Inflammatory macrophage (primary cell): ENCODE measurements at regions not wholly inside any gene's neighbourhood (a gene's known extent, or its start where the extent isn't known, plus 50 kb on each side); places are given as distances from the start of the nearest gene placed in this dataset.
"Not testable (repeated sequence)": the region's sequence is repeated elsewhere in the genome, so short reads cannot be mapped to it uniquely, and the experiment has no call there.

ENCODE experiments used
- DNase-seq, 2 donors: peaks; one replicate each; pipeline ENCODE4 v3.0.0-alpha.2; 2020 to 2022

DNA sequence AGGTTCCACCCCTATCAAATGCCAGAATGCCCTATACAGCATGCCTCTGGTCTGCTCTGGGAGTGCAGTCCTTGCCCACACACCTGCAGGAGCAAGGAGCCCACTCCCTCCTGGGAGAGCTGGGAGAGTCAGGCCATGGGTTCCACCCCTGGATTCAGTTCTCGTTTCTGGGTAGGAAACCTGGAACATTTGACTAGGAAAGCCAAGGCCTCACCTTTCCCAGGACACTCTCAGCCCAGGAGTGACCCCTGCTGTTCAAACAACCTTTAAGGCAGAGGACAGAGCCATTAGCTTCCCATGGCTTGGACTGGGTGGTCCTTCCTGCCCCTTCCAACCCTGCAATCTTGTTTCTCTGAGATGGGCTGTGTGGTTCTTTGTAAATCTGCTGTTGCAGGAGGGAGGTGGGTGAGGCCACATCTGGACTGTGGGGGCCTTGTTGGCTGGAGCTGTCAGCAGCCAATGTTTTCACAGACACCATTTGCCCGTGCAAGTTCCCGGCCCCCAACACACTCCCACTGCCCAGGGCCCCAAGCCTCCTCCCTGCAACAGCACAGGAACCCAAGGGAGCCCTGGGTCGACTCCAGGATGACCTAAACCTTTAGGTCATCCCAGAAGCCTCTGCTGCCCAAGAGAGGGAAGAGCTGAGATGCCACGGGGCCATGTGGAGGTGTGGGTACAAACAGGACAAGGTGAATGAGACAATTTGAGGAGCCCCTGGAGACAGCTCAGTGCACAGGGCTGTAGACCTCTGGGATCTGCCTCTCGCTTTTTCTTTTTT is 104.4 kb downstream of the PJA1 start:
- peak; percentile 2 to 6 for DNase-seq

DNA sequence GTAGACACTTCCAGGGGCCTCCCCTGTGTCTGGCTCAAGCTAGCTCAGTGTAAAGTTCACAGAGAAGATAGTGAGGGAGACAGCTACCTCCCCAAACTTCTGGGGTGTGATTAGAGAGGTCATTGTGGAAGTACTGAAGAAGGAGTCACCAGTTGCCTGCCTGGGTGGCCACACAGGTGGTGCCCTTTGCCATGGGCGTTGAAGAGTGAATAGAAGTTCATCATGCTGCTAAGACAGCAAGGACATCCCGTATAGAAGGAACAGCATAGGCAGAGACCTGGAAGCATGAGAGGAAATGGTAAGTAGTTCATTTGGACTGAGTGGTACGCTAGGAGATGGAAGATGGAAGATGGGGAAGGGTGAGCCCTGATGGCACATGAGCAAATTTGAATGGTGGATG is 110.1 kb downstream of the PJA1 start:
- DNase-seq, result no peak

DNA sequence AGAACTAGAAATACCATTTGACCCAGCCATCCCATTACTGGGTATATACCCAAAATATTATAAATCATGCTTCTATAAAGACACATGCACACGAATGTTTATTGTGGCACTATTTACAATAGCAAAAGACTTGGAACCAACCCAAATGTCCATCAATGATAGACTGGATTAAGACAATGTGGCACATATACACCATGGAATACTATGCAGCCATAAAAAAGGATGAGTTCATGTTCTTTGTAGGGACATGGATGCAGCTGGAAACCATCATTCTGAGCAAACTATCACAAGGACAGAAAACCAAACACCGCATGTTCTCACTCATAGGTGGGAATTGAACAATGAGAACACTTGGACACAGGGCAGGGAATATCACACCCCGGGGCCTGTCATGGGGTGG is 110.8 kb downstream of the PJA1 start:
- DNase-seq, result not testable (repeated sequence)

DNA sequence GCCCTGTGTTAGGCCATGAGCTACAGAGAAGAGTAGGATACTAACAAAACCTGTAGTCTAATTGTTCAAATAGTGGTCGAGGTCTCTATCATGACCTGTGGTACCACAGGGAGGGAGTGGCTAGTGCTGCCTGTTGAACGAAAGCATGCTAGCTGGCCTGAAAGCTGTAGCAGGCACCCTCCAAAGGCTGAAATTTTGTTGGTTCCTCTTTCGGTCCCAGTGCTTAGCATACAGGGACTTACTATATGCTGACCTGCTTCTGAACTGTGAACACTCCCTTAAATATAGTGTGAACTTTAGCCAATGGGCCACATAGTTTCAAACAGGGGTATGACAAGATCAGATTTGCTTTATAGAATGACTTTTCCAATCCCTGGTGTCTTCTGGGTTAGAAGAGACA is 113.4 kb downstream of the PJA1 start:
- no peak for DNase-seq

DNA sequence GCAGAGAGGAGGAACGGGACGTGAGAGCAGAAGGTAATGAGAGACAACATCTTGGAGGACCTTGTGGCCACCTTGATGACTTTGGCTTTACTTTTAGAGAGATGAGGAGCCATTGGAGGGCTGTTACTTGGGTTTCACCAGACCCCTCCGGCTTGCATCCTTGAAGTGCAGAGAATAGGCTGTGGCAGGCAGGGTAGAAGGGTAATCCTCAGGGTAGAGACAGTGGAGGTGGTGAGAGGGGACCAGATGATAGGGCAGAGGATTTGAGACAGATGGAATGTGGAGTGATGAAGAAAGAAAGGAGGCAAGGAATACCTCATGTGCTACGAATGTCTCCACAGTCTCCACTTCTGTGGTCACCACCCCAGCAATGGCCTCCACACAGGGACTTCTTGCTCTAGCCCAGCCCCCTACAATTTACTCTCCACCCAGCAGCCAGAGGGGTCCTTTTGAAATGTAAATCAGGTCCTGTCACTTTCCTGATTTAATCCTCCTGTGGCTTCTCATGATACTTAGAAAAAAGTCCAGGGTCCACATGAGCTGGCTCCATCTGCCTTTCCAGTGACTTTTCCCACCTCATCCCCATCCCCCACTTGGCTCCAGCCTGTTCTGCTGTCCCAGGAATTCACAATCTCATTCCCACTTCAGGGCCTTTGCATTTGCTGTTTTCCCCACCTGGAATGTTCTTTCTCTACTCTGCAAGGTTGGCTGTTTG is 115.0 kb downstream of the PJA1 start:
- no peak for DNase-seq

DNA sequence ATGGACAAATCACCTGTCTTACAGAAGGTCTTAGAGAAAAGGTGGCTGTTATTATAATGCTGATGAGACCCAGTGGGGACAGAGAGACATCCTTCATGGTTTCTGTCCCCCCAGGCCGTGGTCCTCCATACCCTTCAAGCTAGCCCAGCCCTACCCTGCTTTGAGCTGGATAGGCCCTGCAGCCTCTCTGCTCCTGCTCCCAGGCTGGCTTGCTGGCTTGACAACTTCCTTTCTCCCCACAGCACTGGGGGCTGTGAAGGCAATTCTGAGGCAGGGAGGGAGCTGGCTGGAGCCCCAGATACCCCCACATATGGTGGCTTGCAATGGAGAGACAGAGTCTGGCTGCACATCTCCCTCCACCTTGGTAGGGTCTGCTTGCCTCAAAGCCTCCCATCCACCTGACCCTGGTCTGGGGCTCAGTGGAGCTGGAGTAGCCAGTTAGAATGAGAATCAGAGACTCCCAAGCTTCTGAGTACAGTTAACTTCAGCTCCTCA is 118.2 kb downstream of the PJA1 start:
- DNase-seq, result no peak

DNA sequence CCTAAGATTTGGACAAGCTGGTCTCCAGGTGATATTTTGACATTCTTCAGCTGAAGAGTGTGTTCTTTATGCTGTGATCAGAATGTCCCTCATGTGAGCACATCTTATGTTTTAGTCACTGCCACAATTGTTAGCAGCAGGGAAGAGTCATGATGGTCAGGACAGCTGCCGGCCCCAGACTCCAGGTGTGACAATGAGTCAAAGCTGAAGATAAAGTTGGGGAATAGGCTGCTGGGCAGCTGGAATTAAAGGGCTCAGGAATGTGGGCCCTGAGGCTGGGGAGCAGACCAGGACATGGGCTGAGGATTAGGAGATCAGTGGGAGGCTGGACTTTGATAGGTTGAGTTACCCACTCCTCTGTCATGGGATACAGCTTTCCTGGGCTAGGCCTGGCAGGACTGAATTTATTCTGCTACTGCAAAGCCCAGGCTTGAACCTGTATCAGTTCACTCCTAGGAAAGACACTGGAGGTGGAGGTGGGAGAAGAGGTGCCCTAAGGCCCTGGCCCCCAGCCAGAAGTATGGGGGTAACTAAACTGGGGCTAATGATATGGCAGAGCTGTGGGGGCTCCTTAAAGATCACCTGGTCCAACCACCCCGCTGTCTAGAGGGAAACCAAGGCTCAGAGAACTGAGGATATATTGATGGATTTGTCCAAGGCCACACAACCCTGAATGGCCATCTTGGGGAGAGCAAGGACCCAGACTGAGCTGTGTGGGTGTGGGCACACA is 119.5 kb downstream of the PJA1 start:
- no peak for DNase-seq

DNA sequence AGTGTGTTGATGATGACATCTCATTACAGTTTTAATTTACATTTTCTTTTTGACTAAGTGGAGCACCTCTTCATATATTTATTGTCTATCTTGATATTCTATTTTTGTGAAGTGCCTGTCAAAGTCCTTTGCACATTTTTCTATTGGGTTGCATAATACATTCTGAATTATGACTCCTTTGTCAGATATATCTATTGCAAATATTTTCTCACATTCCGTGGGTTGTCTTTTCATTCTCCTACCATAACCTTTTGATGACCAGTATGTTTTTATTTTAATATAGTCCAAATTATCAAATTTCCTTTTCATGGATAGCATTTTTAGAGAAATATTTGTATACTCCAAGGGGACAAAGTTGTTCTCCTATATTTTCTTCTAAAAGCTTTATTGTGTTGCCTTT is 126.4 kb downstream of the PJA1 start:
- no peak for DNase-seq

DNA sequence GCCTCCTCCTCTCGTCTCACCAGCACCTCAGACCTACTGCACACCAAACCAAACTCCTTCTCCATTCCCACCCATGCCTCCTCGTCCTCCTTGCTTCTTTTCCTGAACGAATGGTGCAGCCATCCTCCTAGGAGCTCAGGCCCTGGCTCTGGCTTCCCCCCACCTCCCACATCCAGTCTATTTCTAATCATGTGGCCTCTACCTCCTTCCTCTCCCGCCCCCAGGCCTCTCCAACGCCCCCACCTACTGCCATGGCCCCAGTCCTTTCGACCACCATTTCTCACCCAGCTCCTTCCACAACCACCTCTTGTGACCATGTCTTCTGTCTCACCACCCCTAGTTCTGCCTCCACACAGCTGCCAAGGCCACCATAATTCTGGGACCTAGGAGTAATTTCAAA is 127.1 kb downstream of the PJA1 start:
- no peak for DNase-seq

DNA sequence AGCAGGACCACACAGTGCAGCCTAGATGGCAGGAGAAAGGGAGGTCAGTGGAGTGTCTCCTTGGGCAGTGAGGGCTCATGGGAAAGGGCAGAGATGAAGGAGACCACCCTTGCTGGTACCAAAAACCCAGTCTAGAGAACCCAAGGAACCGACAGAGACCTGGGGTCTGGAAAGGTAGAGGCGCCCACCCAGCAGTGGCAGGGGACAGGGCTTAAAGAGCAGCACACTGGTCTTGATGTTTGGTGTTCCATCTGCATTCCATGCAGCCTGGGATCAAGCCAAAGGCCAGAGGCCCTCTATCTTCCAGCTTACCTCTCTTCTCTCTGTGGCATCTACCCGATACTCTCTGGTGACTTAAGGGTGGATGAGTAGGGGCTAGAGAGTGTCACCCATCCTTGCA is 127.5 kb downstream of the PJA1 start:
- DNase-seq, result no peak

DNA sequence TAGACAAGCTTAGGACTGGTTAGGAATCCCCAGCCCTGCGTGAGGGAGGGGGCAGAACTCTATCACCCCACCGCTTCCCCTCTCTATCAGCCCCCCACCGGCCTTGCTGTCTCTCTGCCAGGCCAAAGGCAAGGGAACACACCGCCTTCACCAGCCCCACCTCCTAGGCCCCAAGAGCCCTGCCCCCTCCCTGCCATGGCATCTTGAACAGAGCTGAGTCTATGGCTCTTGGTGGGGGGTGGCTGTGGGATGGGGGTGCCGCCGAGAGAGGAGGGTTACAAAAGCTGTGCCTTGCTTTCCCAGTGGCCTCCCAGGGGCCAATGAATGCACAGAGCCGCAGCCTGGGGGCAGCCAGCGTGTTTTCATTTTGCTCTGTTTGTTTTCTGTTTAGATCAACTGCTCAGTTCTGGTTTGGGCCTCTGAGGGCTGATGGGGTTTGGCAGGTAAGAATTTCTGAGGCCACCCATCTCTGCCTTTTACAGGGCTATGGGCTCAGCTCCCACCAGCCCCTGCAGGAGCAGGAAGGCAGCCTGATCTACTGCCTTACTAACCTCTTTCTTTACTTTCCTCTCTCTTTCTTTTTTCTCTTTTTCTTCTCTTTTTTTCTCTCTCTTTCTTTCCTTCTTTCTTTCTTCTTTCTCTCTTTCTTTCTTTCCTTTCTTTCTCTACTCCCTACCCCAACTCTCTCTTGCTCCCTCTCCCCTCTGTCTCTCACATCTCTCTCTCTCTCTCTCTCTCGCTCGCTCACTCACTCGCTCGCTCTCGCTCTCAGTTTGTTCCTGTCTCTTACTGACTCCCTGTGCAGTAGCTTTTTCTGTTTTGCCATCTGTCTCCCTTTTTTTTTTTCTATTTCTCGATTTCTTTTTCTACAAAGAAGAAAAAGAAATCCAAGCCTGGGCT is 128.3 kb downstream of the PJA1 start:
- no peak for DNase-seq

DNA sequence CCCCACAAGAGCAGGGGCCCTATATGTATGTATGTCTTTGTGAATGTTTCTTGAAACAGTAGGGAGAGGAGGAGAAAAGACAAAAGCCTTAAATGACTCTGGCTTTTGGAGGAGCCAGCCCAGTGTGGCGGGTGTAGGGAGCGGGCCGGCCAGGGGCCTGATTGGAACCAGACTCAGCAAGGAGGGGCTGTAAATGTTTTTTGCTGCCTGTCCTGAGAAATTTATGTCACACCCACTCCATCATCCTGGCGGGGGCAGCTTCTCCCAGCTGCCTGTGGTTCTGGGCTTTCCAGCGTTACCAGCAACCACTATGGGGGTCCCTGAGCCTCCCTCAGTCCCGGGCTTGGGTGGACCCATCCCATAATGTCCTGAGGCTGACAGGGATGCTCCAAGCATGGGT is 130.8 kb downstream of the PJA1 start:
- no peak for DNase-seq

DNA sequence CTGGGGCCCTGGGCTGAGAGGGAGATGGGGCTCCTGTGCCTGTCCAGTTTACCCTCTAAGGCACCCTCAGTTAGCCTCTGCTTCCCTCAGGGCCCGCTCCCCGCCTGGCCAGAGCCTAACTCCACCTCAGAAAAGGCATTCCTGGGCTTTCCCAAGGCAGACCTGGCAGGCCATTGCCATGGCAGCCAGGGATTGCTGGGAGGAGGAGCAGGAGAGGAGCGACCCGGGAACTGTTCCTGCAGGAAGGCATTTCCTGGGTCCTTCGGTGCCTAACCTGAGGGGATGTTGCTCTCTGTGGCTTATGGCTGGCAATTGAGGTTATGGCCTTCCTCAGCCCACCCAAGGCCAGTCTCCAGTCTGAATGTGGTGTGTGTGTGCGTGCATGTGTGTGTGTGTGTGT is 131.3 kb downstream of the PJA1 start:
- no peak for DNase-seq

DNA sequence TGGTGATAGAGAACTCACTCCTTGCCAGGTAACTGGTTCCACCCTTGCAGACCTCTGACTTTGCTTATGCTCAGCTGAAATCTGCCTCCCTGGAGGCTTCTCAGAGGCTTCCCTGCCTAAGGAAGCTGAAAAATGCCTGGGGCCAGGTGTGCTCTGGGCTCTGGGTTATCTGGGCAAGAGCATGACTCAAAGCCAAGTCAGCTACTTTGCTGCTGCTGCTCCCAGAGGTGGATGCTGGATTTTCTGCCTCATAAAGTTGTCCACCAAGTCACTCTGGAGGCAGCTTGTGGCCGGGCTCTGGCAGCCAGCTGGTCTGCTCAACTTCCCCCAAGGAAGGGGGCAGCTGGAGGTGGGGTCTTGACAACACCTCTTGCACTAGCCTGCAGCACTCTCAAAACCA is 132.7 kb downstream of the PJA1 start:
- DNase-seq, result no peak

DNA sequence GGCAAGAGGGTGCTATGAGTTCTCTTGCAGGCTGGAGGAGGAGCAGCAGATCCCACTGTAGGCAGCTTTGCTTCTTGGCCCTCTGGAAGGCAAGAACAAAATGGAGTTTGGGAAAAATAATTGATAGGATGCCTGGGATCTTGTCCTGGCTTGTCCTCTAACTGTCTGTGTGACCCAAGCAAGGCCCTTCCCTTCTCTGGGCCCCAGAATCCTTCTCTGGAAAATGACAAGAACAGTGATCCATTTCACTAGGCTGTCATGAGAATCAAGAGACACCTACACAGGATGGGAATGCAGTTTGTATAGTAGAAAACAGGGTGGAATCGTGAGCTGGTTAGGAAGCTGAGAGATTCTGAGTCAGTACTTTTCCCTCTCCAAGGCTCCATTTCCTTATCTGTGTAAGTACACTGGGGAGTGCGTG is 133.3 kb downstream of the PJA1 start:
- no peak for DNase-seq

DNA sequence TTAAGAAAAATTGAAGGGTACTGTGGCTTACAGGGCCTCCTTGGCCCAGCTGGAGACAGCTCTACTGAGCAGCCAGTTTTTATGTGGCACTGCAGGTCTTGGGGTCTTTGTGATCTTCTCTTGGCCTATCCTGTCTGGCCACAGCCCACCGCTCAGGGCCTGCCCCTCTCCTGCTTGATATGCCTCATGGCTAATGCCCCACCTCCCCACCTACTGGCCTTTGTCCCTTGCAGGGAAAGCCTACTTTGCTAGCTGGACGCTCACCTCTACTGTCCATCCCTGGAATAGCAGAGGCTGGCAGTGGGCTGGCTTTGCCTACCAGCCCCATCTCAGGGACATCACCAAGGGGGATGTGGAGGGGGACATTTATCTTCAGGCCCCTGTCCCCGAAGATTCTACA is 134.1 kb downstream of the PJA1 start:
- DNase-seq, result no peak

DNA sequence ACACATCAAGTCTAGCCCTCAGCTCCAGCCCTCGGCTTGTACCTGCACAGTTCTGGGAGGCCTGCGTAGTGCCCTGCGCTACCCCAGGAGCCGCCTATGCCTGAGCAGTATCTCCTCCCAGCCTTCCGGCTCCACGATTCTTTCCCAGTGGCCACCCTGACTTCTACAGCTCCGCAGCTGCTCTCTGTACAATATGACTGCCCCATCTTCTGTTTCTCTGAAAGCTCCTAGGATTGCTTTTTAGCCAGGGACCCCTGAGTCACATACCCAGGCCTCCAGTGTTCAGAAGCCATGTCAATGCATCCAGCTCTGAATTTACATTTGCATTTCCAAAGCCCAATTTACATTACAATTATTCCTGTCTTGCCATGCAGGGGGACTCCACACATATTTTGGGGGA is 135.5 kb downstream of the PJA1 start:
- no peak for DNase-seq

DNA sequence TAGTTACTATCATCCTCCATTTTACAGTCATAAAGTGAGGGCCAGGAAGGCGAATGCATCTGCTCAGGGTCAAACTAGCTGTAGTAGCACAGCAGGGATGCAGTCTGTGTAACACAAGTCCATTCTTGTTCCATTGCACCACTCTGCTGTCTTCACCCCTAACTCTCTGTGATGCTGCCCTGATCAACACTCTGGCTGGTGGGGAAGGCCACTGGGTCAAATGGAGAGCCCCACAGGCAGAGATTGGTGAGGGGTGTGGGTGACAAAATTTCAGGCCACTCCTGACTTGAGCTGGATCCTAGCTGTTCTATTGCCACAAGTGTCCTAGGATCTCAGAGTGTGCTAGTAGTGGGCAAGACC is 136.5 kb downstream of the PJA1 start:
- no peak for DNase-seq

DNA sequence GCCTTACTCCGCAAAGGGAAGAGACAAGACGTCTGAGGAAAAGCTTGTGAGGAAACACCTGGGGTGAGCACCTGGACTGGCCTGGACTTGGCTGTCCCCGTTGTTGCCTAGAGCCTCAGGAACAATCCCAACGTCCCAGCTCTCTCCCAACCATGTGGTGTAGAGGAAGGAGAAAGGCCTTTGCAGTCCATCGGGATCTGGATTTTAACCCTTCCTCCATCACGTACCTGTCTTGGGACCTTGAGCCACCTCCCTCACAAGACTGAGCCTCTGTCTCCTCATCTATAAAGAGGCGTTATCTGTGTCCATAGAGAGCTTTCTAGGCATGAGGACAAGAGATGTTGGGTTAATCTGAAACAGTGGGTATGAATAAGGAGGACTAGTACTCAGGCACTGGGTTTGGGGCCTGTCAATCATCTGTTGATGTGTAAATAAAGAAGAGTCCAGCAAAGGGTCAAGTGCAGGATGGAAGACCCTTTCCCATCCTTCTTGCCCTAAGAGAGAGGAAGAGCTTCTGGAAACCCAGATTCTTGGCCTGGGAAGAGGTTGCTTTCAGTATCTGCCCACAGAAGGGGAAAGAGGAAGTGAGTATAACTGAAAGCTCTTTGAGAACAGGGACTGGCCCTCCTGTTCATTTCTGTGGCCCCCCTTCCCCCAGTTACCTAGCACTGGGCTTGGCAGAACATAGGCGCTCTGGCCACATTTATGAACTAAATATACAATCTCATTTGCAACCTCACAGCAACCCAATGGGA is 137.1 kb downstream of the PJA1 start:
- DNase-seq, result peak; percentile 14 to 27

DNA sequence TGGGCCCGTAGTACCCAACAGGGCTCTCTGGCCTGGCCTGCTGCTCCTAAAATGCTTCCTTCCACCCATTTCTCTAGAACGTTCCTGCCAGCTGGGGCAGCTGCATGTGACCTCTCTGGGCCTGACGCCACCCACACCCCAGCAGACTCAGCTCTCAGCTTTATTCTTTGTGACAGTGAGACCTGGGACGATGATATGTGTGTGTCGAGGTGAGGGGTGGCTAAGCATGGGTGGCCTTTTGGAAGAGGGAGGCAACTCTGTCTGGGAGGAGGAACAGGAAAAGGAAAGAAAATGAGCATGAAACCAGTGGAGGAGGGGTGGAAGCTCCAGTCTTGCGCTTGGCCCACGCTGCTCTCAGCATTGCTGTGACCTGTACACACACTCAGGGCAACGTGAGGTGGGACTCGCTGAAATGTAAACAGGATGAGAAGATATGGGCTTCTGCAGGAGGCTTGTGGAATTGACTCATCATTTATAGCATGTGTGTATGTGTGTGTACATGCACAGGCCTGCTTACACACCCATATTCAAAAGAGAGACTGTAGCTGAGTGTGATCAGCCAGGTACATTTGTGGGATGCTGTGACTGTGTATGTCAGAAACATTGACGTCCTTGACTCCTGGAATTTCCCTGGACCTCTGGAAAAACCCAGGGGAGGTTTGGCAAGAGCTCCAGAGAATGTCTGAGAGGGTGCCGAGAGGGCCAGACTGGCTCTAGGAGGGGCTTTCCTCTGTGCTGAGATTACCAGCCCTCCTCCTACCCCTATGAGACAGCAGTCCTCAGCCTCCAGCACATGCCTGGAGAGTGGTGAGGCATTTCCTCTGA is 137.9 kb downstream of the PJA1 start:
- DNase-seq, result peak; percentile 3 to 21

DNA sequence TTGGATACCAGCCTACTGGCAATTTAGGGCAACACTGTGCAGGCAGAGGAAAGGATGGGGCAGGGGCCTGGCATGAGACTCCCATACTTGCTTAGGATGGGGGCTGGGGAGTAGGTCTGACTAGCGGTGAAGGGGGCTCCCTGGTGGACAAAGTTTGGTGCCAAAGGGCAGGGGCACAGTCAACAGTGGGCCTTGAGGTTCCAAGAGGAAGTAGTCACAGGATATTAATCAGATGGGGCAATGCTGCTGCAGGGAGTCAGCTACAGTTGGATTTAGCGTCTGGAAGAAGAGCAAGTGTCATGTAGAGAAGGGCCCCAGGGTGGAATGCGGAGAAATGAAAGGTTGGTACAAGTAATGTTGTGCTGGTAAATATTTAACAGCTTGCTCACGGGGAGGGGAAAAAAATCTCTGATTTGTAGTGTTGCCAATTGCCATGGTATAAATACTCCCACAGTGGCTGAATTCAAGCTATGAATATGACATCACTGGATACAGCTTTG is 139.4 kb downstream of the PJA1 start:
- peak; percentile 9 to 11 for DNase-seq
